CD4-positive, alpha-beta T cell treated with Interleukin-6 for 4 hours (primary cell): ENCODE measurements at regions not wholly inside any gene's neighbourhood (a gene's known extent, or its start where the extent isn't known, plus 50 kb on each side); places are given as distances from the start of the nearest gene placed in this dataset.
A peak's percentile ranks its signal among the peaks of the same experiment; 100 is the strongest.
"Not testable (repeated sequence)": the region's sequence is repeated elsewhere in the genome, so short reads cannot be mapped to it uniquely, and the experiment has no call there.

Experiments
- DNase-seq: peaks from one replicate; pipeline ENCODE4 v3.0.0-alpha.2; 2020; ENCODE audit warnings: mixed read lengths

DNA sequence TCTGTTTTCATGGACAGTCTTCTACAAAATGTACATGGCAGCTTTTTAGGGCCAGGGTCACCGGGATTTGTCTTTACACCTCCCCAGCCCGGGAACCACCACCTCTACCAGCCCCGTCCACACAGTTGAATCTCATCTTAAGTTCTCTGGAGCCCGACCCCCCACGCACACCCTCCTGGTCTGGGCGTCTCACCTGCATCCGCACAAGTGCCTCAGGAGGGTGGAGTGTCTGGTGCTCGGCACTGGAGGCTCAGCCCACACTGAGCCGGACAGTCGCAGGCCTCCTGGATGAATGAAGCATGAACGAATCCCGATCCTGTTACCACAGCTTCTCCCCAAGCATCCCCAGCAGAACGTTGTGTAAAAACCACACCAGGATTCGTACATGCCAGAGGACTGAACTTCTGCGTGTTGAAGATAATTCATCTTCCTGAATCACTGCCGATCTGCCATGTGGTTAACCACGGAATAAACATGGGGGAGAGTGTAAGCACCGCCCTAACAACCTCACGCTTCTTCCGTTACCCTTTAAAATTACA, 162.0 kb downstream of the RTP5 start:
- DNase-seq: peak; percentile 73

DNA sequence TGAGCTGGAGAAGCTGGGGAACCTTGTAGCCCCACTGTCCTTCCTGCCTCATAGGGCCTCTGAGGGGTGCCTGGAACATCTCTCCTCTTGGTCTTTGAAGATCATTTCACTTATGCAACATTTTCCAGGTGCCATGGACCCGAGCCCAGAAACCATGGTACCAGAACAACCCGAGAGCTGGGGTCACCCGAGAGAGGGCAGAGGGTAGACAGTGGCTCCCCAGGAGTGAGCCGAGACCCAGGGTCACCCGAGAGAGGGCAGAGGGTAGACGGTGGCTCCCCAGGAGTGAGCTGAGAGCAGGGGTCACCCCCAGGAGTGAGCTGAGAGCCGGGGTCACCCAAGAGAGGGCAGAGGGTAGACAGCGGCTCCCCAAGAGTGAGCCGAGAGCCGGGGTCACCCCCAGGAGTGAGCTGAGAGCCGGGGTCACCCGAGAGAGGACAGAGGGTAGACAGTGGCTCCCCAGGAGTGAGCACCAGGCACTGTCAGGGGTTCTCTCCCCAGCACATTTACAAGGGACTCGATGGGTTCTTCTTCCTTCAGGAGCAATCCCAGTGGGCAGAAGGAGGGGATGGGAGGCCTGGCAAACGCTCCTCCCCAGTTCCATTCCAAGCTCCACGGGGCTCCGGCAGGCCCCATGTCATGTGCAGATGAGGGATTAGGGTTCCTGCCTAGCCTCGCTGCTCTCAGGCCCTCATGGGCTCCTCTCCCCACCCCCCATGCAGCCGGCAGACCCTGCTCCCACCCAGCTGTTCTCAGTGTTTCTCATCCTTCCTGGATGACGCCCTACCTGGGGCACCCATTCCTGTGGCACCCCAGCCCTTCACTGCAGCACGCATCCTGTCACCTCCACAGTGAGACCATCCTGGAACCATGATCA, 163.5 kb downstream of the RTP5 start:
- DNase-seq: no peak

DNA sequence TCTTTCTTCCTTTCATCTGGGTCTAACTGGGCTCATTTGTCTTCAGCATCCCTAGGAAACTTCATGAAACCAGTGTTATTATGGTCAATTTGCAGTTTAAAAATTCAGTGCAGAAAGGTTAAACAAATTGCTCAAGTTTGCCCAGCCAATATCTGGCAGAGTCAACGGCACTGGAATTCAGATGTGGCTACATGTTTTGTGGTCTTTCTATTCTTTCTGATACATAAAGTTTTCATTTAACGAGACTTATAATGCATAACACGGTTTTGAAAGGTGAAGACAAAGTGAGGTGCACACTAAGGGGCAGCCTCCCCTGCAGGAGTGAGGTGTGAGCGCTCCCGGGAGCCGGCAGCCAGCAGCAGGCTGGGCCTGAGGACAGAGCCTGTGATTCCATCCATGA, 164.6 kb downstream of the RTP5 start:
- no peak for DNase-seq

DNA sequence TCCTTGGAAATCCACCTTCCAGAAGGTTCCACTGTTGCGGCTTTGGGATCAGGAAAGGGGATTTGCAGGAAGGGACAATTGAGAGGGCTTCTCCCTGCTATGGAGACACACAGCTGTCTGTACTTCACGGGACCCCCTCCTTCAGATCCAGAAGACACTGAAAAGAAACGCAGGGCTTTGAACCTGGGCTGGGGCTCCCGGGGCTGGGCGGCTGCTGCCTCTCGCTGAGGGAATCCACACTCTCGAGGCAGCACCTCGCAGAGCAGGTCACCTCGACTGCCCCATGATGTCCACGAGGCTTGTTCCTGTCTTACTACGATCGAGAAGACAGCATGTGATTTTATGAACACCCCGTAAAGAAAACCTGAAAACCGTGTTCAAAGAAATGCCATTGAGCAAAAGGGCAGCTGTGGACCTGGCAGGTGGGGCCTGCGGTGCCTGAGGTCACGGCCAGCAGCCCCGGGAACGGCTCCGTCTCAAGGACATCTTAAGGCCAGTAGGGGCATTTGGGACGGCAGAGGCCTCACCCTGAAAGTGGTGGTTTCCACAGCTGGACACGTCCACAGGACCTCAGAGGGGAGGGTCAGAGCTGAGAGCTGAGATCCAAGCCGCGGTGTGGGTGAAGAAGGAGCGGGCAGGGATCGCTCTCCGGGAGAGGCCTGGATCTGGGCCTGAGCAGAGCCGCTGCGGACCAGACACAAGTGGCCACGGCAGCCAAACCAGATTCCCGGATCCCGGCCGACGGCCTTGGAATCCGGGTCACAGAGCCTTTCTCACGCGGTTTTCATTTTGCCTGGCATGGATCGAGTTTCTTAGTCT, 165.7 kb downstream of the RTP5 start:
- DNase-seq: no peak

DNA sequence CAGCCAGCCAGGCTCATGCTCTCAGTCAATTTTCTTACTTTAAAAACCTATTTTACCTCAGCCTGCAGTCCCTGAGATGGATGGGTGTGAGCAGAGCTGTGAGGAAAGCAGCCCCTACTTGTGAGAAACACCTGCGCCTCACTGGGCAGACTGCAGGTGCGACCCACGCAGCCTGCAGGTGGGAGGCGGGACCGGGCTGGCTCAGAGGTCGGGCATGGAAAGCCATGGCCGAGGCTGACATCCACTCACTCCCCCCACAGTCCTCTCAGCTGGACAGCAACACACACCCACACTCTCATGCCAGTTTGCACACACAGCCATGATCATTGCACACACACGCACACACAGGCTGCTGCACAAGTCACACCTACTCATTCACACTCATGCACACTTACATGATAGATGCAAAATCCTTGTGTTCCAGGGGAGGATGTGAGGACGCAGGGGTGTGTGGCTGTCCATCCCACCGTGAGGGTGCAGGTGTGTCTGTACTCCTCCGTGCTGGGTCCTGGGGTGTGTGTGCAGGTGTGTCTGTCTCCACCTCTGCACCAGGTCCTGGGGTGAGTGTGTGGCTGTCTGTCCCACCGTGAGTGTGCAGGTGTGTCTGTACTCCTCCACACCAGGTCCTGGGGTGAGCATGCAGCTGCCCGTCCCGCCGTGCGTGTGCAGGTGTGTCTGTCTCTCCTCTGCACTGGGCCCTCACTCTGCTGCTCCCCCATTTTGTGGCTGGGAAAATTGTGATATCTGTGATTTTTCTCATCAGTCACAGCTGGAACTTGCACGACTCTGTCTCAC, 166.5 kb downstream of the RTP5 start:
- no peak for DNase-seq

DNA sequence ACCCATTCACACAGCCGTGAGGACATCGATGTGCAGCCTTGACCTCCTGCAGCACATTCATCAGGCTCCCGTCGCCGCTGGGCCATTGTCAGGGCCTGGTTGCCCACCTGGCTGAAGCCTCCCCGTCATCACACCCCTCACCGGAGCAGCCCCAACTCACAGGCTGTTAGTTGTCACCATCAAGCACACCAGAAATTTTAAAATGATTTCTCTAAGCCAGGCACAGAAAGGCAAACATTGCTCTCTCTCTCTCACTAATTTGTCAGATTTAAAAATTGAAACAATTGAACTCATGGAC, 167.1 kb downstream of the RTP5 start:
- no peak for DNase-seq

DNA sequence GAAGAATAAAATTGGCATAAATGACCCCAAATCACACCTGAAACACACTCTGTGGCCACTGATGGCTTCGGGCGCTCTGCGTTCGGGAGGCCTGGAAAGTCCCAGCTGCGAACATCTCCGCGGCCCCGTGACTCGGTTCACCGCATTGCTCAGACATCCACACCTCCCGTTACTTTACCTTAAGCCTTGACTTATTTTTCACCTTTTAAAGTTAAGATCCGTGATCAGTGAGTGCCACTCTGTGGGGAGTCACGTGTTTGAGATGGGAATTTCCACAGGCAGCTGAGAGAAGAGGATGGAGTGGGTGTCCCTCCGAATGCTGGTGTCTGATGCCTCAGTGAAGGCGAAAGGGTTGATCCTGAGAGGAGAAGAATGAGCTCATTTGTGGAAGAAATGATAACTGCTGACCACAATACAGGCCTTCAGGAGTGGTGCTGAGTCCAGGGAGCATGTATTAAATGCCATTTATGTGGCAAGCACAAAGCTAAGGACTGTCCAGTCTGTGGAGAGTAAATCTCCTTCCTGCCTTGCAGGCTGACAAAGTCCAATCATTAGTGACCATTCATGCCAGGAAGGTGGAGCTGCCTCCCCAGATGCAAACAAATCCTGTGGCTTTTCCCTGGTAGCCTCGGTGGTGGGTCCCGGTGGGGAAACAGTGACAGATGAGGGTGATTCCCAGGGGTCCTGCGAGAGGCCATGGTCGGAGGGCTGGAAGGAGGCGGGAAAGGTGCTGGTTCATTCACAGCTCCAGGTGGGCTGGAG, 168.8 kb downstream of the RTP5 start:
- DNase-seq: no peak

DNA sequence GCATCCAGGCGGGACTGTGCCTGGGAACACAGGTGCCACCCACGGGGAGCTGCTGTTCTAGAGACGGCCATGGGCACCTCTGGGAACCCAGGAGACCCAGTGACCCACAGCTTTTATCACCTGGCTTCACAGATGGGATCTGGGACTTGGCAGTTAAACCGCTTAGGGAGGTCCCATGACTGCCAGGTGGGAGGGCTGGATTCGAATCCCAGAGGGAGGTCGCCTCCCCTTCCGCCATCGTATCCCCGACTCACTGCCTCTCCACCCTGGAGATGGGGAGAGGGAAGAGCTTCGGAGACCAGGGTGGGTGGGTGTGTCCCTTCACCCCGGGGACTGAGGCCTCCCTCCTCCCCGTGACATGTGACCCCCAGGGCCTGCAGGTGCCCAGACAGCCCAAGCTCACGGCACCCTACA, 169.4 kb downstream of the RTP5 start:
- no peak for DNase-seq

DNA sequence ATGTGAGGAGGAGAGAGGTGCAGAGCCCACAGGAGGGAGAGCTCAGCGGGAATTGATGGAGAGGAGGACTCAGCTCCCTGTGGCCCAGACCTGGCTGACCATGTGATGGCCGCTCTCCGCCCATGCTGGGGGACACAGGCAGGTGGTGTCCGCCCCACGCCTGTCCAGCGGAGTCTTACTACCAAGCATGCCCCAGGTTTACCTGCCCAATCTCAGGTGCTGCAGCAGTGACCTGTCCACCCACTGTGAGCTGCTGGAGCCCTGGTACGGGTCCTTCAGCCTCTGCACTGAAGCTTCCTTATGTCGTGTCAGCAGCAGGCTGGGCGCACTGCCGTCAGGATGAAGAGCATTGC, 170.8 kb downstream of the RTP5 start:
- DNase-seq: no peak

DNA sequence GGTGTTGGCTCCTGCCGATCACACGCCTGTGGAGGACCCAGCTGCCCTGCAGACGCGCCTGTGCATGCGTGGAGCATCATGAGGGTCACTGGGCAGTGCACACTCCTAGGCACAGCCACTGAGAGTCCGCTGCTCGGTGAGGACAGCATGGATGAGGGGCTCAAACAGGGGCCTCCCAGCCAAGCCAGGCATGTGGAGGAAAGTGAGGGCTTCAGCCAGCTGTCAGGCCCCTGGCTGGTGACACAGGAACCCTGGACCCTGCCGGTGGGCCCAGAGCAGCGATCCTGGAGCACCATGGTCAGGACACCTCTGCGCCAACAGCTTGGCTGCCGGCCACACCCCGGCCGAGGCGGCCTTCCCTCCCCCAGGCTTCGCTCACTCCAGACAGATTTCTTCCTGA, 171.2 kb downstream of the RTP5 start:
- no peak for DNase-seq

DNA sequence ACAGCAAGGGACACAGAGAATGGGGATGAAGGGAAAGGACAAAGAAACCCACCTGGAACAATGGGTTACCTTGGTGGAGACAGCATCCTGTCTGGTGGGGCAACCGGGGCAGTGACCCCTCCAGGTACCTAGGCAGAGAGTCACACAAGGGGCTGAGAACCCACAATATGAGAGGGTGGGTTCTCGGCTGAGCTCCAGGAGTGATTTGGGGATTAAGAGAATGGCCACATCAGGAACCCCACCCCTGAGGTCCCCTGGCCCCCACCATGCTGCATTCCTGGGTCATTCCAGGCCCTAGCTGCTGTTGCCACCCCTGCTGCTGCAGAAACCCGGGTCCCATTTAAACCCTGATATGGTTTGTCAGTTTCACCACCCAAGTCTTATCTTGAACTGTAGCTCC, 172.3 kb downstream of the RTP5 start:
- DNase-seq: no peak

DNA sequence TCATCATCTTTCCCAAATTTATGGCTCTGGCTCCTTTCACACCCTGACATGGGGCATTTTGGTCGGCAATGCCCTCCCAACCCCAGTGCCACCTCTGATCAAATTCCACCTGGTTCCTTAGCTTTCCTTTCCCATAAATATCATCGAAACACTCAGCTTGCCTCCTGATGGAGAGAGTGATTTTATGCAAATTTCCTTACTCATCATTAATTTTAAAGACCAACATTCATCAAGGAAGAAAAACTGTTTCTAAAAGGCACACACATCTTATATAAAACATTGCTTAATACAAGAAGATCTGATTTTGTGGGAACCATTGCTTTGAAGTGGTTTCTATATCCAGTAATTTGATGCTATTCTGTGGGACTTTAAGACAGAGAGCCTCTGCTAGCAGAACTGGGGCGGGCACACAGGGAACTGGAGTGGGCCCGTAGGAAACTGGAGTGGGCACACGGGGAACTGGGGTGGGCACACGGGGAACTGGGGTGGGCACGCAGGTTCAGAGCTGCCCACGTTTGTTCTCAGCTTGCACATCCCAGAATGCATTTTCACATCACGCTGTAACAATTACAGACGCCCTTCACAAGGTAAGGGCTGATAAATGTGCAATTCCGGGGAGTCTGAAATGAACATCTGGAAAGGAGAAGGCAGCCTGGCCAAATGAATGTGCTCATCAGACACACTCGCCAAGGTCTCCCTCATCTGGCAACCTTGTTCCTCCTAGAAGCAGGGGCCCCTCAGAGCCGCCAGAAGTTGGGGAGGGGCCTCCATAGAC, 174.2 kb downstream of the RTP5 start:
- no peak for DNase-seq

DNA sequence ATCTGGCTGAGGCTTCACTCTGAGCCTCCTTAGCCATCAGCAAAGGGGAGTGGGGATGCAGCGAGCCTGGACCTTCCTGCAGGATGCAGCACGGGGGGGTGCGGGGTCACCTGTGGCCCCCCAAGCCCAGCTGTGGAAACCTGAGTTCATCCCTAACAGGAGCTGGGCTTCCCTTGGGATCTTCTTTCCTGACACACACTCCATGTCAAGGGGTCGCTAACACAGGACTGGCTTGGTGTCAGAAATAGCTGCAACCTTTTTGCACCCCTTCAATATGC, 174.7 kb downstream of the RTP5 start:
- no peak for DNase-seq

DNA sequence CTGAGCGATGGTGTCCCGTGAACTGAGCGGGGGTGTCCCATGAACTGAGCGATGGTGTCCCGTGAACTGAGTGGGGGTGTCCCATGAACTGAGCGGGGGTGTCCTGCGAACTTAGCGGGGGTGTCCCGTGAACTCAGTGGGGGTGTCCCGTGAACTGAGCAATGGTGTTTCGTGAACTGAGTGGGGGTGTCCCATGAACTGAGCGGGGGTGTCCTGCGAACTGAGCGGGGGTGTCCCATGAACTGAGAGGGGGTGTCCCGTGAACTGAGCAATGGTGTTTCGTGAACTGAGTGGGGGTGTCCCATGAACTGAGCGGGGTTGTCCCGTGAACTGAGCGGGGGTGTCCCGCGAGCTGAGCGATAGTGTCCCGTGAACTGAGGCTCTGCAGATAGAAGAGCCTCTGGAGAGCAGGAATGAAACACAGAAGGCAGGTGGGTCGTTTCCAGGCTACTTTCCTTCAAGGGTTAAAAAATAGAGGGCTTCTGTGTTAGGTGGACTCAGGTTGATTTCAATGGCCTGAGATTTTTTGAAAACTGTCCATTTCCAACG, 176.1 kb downstream of the RTP5 start:
- DNase-seq: not testable (repeated sequence)

DNA sequence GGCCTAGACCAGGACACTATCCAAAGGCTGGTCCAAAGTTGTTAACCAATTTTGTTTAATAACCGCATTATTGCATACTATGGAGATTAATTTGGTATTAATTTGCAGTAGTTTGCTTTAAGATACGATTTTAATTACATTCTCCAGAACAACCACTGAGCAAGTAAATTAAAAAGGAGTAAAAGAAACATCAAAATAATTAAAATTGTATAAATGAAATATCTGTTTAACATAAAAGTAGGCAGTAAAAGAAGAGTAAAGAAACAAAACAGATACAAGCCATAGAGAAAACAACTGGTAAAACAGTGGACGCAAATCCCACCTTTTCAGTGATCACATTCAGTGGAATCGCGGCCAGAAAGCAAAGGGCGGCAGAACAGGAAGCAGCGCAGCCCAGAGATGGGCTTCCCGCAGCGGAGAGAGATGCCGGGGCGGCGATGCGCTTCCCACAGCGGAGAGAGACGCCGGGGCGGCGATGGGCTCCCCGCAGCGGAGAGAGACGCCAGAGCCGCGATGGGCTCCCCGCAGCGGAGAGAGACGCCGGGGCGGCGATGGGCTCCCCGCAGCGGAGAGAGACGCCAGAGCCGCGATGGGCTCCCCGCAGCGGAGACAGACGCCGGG, 176.8 kb downstream of the RTP5 start:
- no peak for DNase-seq

DNA sequence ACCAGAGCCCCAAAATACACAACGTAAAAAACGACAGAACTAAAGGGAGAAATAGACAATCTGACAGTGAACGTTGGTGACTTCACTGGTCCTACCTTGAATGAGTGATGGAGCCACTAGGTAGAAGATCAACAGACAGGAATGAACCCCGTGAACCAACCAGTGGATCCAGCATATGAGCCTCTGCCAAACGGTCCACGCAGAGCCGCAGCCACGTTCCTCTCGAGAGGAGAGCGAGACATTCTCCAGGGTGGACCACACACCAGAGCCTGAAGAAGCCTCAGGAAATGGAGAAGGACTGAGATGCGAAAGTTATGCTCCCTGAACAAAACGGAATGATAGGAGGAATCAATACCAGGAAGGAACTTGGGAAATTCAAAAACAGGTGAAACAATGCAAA, 178.4 kb downstream of the RTP5 start:
- DNase-seq: no peak

DNA sequence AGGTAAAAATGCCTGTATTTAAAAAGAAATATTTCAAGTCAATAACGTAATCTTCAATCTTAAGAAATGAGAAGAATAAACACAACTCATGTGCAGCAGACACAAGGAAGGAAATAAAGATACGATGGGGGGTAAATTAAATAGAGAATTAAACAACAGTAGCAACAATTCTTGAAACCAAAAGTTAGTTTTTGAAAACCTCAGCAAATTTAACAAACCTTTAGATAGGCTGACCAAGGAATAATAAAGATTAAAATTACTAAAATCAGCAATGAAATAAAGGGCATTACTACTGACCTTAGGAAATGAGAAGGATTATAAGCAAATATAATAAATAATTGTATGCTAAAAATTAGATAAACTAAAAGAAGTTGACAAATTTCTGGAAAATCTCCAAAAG, 178.9 kb downstream of the RTP5 start:
- no peak for DNase-seq

DNA sequence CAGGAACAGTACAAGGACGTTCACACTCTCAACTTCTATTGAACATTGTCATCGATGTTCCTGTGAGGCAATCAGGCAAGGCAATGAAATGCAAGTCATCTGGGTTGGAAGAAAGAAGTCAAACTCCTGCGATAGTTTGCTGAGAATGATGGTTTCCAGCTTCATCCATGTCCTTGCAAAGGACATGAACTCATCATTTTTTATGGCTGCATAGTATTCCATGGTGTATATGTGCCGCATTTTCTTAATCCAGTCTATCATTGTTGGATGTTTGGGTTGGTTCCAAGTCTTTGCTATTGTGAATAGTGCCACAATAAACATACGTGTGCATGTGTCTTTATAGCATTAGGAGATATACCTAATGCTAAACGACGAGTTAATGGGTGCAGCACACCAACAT, 180.0 kb downstream of the RTP5 start:
- DNase-seq: not testable (repeated sequence)

DNA sequence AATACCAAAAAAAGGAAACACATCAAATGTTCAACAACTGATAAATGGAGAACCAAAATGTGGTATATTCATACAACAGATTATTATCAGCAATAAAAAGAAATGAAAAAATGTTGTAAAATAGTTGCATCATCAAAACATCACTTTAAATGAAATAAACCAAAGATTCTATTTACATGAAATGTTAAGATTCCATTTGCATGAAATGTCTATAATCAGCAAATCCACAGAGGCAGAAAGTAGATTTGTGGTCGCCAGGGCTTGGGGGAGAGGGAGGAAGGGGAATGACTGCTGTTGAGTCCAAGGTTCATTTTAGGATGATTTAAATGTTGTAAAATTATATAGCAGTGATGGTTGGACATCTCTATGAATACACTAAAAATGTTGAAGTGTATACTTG, 181.9 kb downstream of the RTP5 start:
- no peak for DNase-seq

DNA sequence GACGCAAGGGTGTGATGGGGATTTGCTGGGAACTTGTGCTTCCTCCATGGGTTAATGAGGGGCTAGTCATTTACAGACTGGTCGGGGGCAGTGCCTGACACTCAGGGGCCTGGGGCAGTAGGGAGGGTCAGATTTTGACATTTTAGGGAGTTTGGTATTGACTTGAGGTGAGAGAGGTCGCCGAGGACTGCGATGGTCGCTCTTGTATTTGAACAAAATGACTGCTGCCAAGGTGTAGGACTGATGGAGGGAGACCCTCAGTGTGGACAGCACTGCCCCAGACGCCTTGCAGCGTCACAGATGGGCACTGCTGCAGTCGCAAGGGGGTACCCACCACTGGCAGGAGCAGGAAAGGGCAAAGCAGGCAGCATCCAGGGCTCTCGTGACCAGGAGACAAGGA, 182.9 kb downstream of the RTP5 start:
- no peak for DNase-seq

DNA sequence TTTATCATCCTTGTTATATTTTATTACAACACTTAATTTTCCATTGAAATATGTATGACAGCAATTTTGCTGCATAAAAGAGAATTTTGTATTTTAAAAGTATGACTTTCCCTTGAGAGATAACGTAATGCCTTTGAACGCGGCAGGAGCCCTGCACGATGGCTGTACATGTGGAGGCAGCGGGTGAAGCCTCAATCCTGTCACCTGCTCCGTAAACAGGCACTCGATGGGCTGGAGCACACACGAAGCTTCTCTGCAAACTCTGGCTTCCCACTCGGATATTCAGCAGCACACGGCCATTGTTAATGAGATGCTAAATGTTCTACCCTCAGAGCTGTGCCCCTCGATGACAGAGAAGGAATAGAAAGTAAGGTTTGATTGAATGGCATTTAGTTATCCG, 184.4 kb downstream of the RTP5 start:
- DNase-seq: no peak
